ENCODE measurements at regions not wholly inside any gene's neighbourhood (a gene's known extent, or its start where the extent isn't known, plus 50 kb on each side); places are given as distances from the start of the nearest gene placed in this dataset.

GRCh38 chr2:235264121-235264493 is 229.7 kb upstream of the AGAP1 start:
- Histone ChIP-seq H3K4me3 (ENCODE audit: low read length) (no peak overlapping the region), H3K9me3 (ENCODE audit: control insufficient read depth, insufficient read depth, low read length) (no peaks in the 10 kb centered on the region), H3K36me3 (ENCODE audit: control insufficient read depth, low read length) (no peaks in the 10 kb centered on the region), H3K4me2 (ENCODE audit: low read length) (no peak overlapping the region), H3F3A (ENCODE audit: control insufficient read depth, insufficient read depth) (no peaks in the 10 kb centered on the region), H3K79me2 (ENCODE audit: control insufficient read depth, low read length) (no peaks in the 10 kb centered on the region), H3K27ac (ENCODE audit: low read depth, low read length) (no peak overlapping the region), H3K9me2 (replicated peaks; ENCODE audit: control insufficient read depth, low read length) (no peaks in the 10 kb centered on the region), H4K20me1 (ENCODE audit: control insufficient read depth, insufficient read depth, low read depth, low read length) (no peaks in the 10 kb centered on the region), H3K27me3 (ENCODE audit: control insufficient read depth, low read length) (no peaks in the 10 kb centered on the region), H3K4me1 (ENCODE audit: control insufficient read depth, low read length) (no peaks in the 10 kb centered on the region)
- no peak for TF ChIP-seq EZH2phosphoT487 (IDR thresholded peaks at IDR 0.05; ENCODE audit: borderline replicate concordance, low read length)
- no peak for TF ChIP-seq CTCF (IDR thresholded peaks at IDR 0.05; ENCODE audit: low read depth, low read length, poor library complexity, severe bottlenecking)

- no peaks in the 10 kb centered on the region for H3F3A ChIP-seq (ENCODE audit: control insufficient read depth, insufficient read depth)
- H3K27me3 ChIP-seq (ENCODE audit: control insufficient read depth, low read length): no peaks in the 10 kb centered on the region
- TF ChIP-seq EZH2phosphoT487 (IDR thresholded peaks at IDR 0.05; ENCODE audit: borderline replicate concordance, low read length) (no peak), CTCF (IDR thresholded peaks at IDR 0.05; ENCODE audit: low read depth, low read length, poor library complexity, severe bottlenecking) (no peak)
- H3K27ac ChIP-seq (ENCODE audit: low read depth, low read length): no peak overlapping the region
- no peak overlapping the region for H3K4me3 ChIP-seq (ENCODE audit: low read length)
- H3K36me3 ChIP-seq (ENCODE audit: control insufficient read depth, low read length): no peaks in the 10 kb centered on the region
- H3K4me2 ChIP-seq (ENCODE audit: low read length): no peak overlapping the region
- H3K79me2 ChIP-seq (ENCODE audit: control insufficient read depth, low read length): no peaks in the 10 kb centered on the region
- H3K4me1 ChIP-seq (ENCODE audit: control insufficient read depth, low read length): no peaks in the 10 kb centered on the region
- H3K9me2 ChIP-seq (replicated peaks; ENCODE audit: control insufficient read depth, low read length): no peaks in the 10 kb centered on the region
- H3K9me3 ChIP-seq (ENCODE audit: control insufficient read depth, insufficient read depth, low read length): no peaks in the 10 kb centered on the region
- no peaks in the 10 kb centered on the region for H4K20me1 ChIP-seq (ENCODE audit: control insufficient read depth, insufficient read depth, low read depth, low read length)
Observed at GRCh38 chr2:235264512-235264911, 229.3 kb upstream of the AGAP1 start.

GRCh38 chr2:235265348-235265965 is 228.4 kb upstream of the AGAP1 start:
- Histone ChIP-seq H3K4me3 (ENCODE audit: low read length) (no peak overlapping the region), H3K9me2 (replicated peaks; ENCODE audit: control insufficient read depth, low read length) (no peaks in the 10 kb centered on the region), H3K9me3 (ENCODE audit: control insufficient read depth, insufficient read depth, low read length) (no peaks in the 10 kb centered on the region), H3K4me1 (ENCODE audit: control insufficient read depth, low read length) (no peaks in the 10 kb centered on the region), H3F3A (ENCODE audit: control insufficient read depth, insufficient read depth) (no peaks in the 10 kb centered on the region), H3K36me3 (ENCODE audit: control insufficient read depth, low read length) (no peaks in the 10 kb centered on the region), H3K27ac (ENCODE audit: low read depth, low read length) (no peak overlapping the region), H4K20me1 (ENCODE audit: control insufficient read depth, insufficient read depth, low read depth, low read length) (no peaks in the 10 kb centered on the region), H3K4me2 (ENCODE audit: low read length) (no peak overlapping the region), H3K27me3 (ENCODE audit: control insufficient read depth, low read length) (no peaks in the 10 kb centered on the region), H3K79me2 (ENCODE audit: control insufficient read depth, low read length) (no peaks in the 10 kb centered on the region)
- no peak for TF ChIP-seq CTCF (IDR thresholded peaks at IDR 0.05; ENCODE audit: low read depth, low read length, poor library complexity, severe bottlenecking)
- TF ChIP-seq EZH2phosphoT487 (IDR thresholded peaks at IDR 0.05; ENCODE audit: borderline replicate concordance, low read length): no peak

All from DOHH2 (cell line).